ENCODE measurements at regions not wholly inside any gene's neighbourhood (a gene's known extent, or its start where the extent isn't known, plus 50 kb on each side); places are given as distances from the start of the nearest gene placed in this dataset.

DNA sequence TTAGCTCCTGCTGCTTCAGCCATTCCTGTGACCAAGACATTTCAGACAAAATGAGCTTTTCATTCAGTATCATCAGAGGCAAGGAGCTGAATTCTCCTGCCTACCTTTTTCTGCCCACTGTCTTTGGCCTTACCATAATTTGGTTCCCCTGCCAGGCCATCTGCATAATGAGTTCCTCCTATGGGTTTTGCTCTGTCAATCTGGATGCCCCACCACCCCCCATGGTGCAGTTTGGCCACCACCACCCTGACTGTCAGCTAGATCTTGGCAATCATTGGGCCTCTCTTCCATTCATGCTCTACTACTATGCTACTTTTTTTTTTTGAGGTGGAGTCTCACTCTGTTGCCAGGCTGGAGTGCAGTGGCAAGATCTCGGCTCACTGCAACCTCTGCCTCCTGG, 169.2 kb upstream of the ZKSCAN2 start:
- TF ChIP-seq, protein P1, sequence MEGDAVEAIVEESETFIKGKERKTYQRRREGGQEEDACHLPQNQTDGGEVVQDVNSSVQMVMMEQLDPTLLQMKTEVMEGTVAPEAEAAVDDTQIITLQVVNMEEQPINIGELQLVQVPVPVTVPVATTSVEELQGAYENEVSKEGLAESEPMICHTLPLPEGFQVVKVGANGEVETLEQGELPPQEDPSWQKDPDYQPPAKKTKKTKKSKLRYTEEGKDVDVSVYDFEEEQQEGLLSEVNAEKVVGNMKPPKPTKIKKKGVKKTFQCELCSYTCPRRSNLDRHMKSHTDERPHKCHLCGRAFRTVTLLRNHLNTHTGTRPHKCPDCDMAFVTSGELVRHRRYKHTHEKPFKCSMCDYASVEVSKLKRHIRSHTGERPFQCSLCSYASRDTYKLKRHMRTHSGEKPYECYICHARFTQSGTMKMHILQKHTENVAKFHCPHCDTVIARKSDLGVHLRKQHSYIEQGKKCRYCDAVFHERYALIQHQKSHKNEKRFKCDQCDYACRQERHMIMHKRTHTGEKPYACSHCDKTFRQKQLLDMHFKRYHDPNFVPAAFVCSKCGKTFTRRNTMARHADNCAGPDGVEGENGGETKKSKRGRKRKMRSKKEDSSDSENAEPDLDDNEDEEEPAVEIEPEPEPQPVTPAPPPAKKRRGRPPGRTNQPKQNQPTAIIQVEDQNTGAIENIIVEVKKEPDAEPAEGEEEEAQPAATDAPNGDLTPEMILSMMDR (IDR thresholded peaks at IDR 0.05), result no peak
- TF ChIP-seq EZH2 (IDR thresholded peaks at IDR 0.05; ENCODE audit: borderline replicate concordance, insufficient read depth, low read depth, low read length, poor library complexity, severe bottlenecking), result no peak
